WTC11 (cell line): ENCODE measurements at regions not wholly inside any gene's neighbourhood (a gene's known extent, or its start where the extent isn't known, plus 50 kb on each side); places are given as distances from the start of the nearest gene placed in this dataset.

Source experiments
- ATAC-seq: fragments of 200-7000 bp; cut with Tn5 transposase; 2 replicates; pipeline ENCODE4 v1.10.0; 2021; ENCODE audit warnings: mild to moderate bottlenecking, moderate library complexity
- CTCF ChIA-PET: fragments of 300-600 bp; sonication (Branson Sonifier 250); formaldehyde crosslinking; loops from one replicate; lab custom pipeline; 2021; ENCODE audit warnings: antibody characterized with exemption; lab: Charles Lee
- POLR2A ChIA-PET: fragments of 350-600 bp; sonication (Branson Sonifier 250); formaldehyde crosslinking; loops from one replicate; lab custom pipeline; 2021; ENCODE audit warnings: antibody characterized with exemption; lab: Charles Lee
- DNase-seq: peaks from one replicate; pipeline ENCODE4 v3.0.0; 2021; ENCODE audit warnings: low spot score
- H3K27ac Mint-ChIP-seq: 2 replicates; pipeline ENCODE4 v1.8.0; 2021; ENCODE audit warnings: mixed read lengths
- H3K27me3 Mint-ChIP-seq: 2 replicates; pipeline ENCODE4 v1.8.0; 2021; ENCODE audit warnings: low read depth, mild to moderate bottlenecking, moderate library complexity, mixed read lengths
- H3K36me3 Mint-ChIP-seq: 2 replicates; pipeline ENCODE4 v1.8.0; 2021; ENCODE audit warnings: mixed read lengths
- H3K4me1 Mint-ChIP-seq: 2 replicates; pipeline ENCODE4 v1.8.0; 2022; ENCODE audit warnings: mixed read lengths
- H3K4me3 Mint-ChIP-seq: 2 replicates; pipeline ENCODE4 v1.8.0; 2021; ENCODE audit warnings: mild to moderate bottlenecking, moderate library complexity, mixed read lengths
- H3K9me3 Mint-ChIP-seq: 2 replicates; pipeline ENCODE4 v1.8.0; 2021; ENCODE audit warnings: mixed read lengths
- AFF4 ChIP-seq: sonication (generic); formaldehyde crosslinking; IDR thresholded peaks from 2 replicates; pipeline ENCODE4 v1.8.1; 2023; ENCODE audit warnings: mild to moderate bottlenecking, missing genetic modification reagents, borderline replicate concordance
- AR ChIP-seq: fragments of 250-450 bp; sonication (Bioruptor Pico); IDR thresholded peaks from 2 replicates; pipeline ENCODE4 v1.9.0; 2021; ENCODE audit warnings: mild to moderate bottlenecking
- ARID4B ChIP-seq: sonication (generic); formaldehyde crosslinking; IDR thresholded peaks from 2 replicates; pipeline ENCODE4 v1.8.0; 2023; ENCODE audit warnings: missing genetic modification reagents, mild to moderate bottlenecking, borderline replicate concordance
- CREB1 ChIP-seq: sonication (generic); formaldehyde crosslinking; IDR thresholded peaks from 2 replicates; pipeline ENCODE4 v1.8.0; 2023; ENCODE audit warnings: mild to moderate bottlenecking, missing genetic modification reagents
- E2F4 ChIP-seq: sonication (generic); formaldehyde crosslinking; IDR thresholded peaks from 2 replicates; pipeline ENCODE4 v1.8.1; 2022; ENCODE audit warnings: low read depth, mild to moderate bottlenecking, moderate library complexity, missing genetic modification reagents, borderline replicate concordance
- E2F5 ChIP-seq: sonication (generic); formaldehyde crosslinking; IDR thresholded peaks from 2 replicates; pipeline ENCODE4 v1.8.1; 2022; ENCODE audit warnings: mild to moderate bottlenecking, moderate library complexity, missing genetic modification reagents
- GABPB1 ChIP-seq: sonication (generic); formaldehyde crosslinking; IDR thresholded peaks from 2 replicates; pipeline ENCODE4 v1.8.1; 2023; ENCODE audit warnings: mild to moderate bottlenecking, missing genetic modification reagents
- HMGA2 ChIP-seq: fragments of 250-450 bp; sonication (Bioruptor Pico); IDR thresholded peaks from 2 replicates; pipeline ENCODE4 v1.4.0; 2021; ENCODE audit warnings: mild to moderate bottlenecking, moderate library complexity
- MAX ChIP-seq: sonication (generic); formaldehyde crosslinking; IDR thresholded peaks from 2 replicates; pipeline ENCODE4 v1.8.0; 2022; ENCODE audit warnings: mild to moderate bottlenecking, missing genetic modification reagents
- NFATC4 ChIP-seq: fragments of 250-450 bp; sonication (Bioruptor Pico); IDR thresholded peaks from 2 replicates; pipeline ENCODE4 v1.9.0; 2021; ENCODE audit warnings: mild to moderate bottlenecking
- NFE2L1 ChIP-seq: sonication (generic); formaldehyde crosslinking; IDR thresholded peaks from 2 replicates; pipeline ENCODE4 v1.8.1; 2023; ENCODE audit warnings: missing genetic modification reagents
- NFYB ChIP-seq: sonication (generic); formaldehyde crosslinking; conservative IDR thresholded peaks from 2 replicates; pipeline ENCODE4 v1.8.0; 2022; ENCODE audit warnings: low read depth, missing genetic modification reagents
- SMAD4 ChIP-seq: sonication (generic); formaldehyde crosslinking; IDR thresholded peaks from 2 replicates; pipeline ENCODE4 v1.8.0; 2022; ENCODE audit warnings: mild to moderate bottlenecking, missing genetic modification reagents
- SP1 ChIP-seq: sonication (generic); formaldehyde crosslinking; conservative IDR thresholded peaks from 2 replicates; pipeline ENCODE4 v1.8.1; 2022; ENCODE audit warnings: missing genetic modification reagents
- STAT6 ChIP-seq: sonication (generic); formaldehyde crosslinking; conservative IDR thresholded peaks from 2 replicates; pipeline ENCODE4 v1.8.1; 2023; ENCODE audit warnings: mild to moderate bottlenecking, low read depth, missing genetic modification reagents, moderate library complexity
- ZNF281 ChIP-seq: sonication (generic); formaldehyde crosslinking; IDR thresholded peaks from 2 replicates; pipeline ENCODE4 v1.8.0; 2023; ENCODE audit warnings: mild to moderate bottlenecking, missing genetic modification reagents

GRCh38 chr12:53856132-53856531 is 82.5 kb upstream of the HOXC13 start:
- TF ChIP-seq AR = no peak
- no peak for TF ChIP-seq SP1 (CRISPR knock-in tag)
- TF ChIP-seq ZNF281 (CRISPR knock-in tag) = no peak
- TF ChIP-seq MAX (CRISPR knock-in tag) = no peak
- TF ChIP-seq AFF4 (CRISPR knock-in tag) = no peak
- no peak for TF ChIP-seq NFYB (CRISPR knock-in tag)
- TF ChIP-seq GABPB1 = no peak
- no peak for TF ChIP-seq ARID4B (CRISPR knock-in tag)
- TF ChIP-seq NFATC4 (CRISPR knock-in tag) = no peak
- no peak for TF ChIP-seq CREB1 (CRISPR knock-in tag)
- POLR2A ChIA-PET = interaction anchor here (1.0 kb wide), 1 partner anchor 27 kb away, joined by 3 read pairs; no protein-coding TSS in a partner anchor
- ATAC-seq = no peak
- Mint-ChIP-seq H3K27me3 (no peaks in the 10 kb centered on the region), H3K4me3 (no peak overlapping the region), H3K27ac (no peak overlapping the region), H3K4me1 (no peaks in the 10 kb centered on the region), H3K9me3 (no peaks in the 10 kb centered on the region), H3K36me3 (no peaks in the 10 kb centered on the region)
- CTCF ChIA-PET = no interaction called here
- DNase-seq = no peak

- Mint-ChIP-seq H3K36me3 (no peaks in the 10 kb centered on the region), H3K9me3 (no peaks in the 10 kb centered on the region), H3K4me3 (no peak overlapping the region), H3K4me1 (no peaks in the 10 kb centered on the region), H3K27ac (no peak overlapping the region), H3K27me3 (no peaks in the 10 kb centered on the region)
- POLR2A ChIA-PET = no interaction called here
- DNase-seq = no peak
- CTCF ChIA-PET = no interaction called here
- no peak for ATAC-seq
- TF ChIP-seq STAT6 (CRISPR knock-in tag) (no peak), E2F5 (CRISPR knock-in tag) (no peak), E2F4 (CRISPR knock-in tag) (no peak), NFE2L1 (CRISPR knock-in tag) (no peak), SMAD4 (CRISPR knock-in tag) (no peak), HMGA2 (CRISPR knock-in tag) (no peak)
Measured at GRCh38 chr12:53857666-53858065, 81.0 kb upstream of the HOXC13 start.
